ENCODE measurements at regions not wholly inside any gene's neighbourhood (a gene's known extent, or its start where the extent isn't known, plus 50 kb on each side); places are given as distances from the start of the nearest gene placed in this dataset.
"Not testable (repeated sequence)": the region's sequence is repeated elsewhere in the genome, so short reads cannot be mapped to it uniquely, and the experiment has no call there.

- DNase-seq (ENCODE audit: low read depth); in situ Hi-C loops (cut with HindIII; ENCODE audit: low pct_unique_long_range_greater_than_20kb, low sequenced_read_pairs): not testable (repeated sequence)
These were observed 139.3 kb upstream of the PLGLB2 start for GRCh38 chr2:87608377-87609166.

- DNase-seq (ENCODE audit: low read depth); in situ Hi-C loops (cut with HindIII; ENCODE audit: low pct_unique_long_range_greater_than_20kb, low sequenced_read_pairs): not testable (repeated sequence)
These were observed 136.9 kb upstream of the PLGLB2 start for GRCh38 chr2:87610974-87611373.

GRCh38 chr2:87611416-87611815 is 136.5 kb upstream of the PLGLB2 start:
- in situ Hi-C loops (cut with HindIII; ENCODE audit: low pct_unique_long_range_greater_than_20kb, low sequenced_read_pairs); DNase-seq (ENCODE audit: low read depth): not testable (repeated sequence)

- in situ Hi-C loops (cut with HindIII; ENCODE audit: low pct_unique_long_range_greater_than_20kb, low sequenced_read_pairs); DNase-seq (ENCODE audit: low read depth): not testable (repeated sequence)
These were observed 135.9 kb upstream of the PLGLB2 start for GRCh38 chr2:87611956-87612355.

- DNase-seq (ENCODE audit: low read depth); in situ Hi-C loops (cut with HindIII; ENCODE audit: low pct_unique_long_range_greater_than_20kb, low sequenced_read_pairs): not testable (repeated sequence)
These were observed 133.0 kb upstream of the PLGLB2 start for GRCh38 chr2:87614829-87615434.

GRCh38 chr2:87619121-87619520 is 128.8 kb upstream of the PLGLB2 start:
- in situ Hi-C loops (cut with HindIII; ENCODE audit: low pct_unique_long_range_greater_than_20kb, low sequenced_read_pairs); DNase-seq (ENCODE audit: low read depth): not testable (repeated sequence)

- DNase-seq (ENCODE audit: low read depth); in situ Hi-C loops (cut with HindIII; ENCODE audit: low pct_unique_long_range_greater_than_20kb, low sequenced_read_pairs): not testable (repeated sequence)
These were observed 126.7 kb upstream of the PLGLB2 start for GRCh38 chr2:87621139-87621538.

- in situ Hi-C loops (cut with HindIII; ENCODE audit: low pct_unique_long_range_greater_than_20kb, low sequenced_read_pairs); DNase-seq (ENCODE audit: low read depth): not testable (repeated sequence)
These were observed 125.2 kb upstream of the PLGLB2 start for GRCh38 chr2:87622720-87623119.

- peak; percentile 93 for DNase-seq (ENCODE audit: low read depth)
- in situ Hi-C loops (cut with HindIII; ENCODE audit: low pct_unique_long_range_greater_than_20kb, low sequenced_read_pairs): not testable (repeated sequence)
These were observed 118.1 kb upstream of the PLGLB2 start for GRCh38 chr2:87629491-87630458.

GRCh38 chr2:87630892-87631291 is 117.0 kb upstream of the PLGLB2 start:
- in situ Hi-C loops (cut with HindIII; ENCODE audit: low pct_unique_long_range_greater_than_20kb, low sequenced_read_pairs); DNase-seq (ENCODE audit: low read depth): not testable (repeated sequence)

GRCh38 chr2:87631402-87631801 is 116.5 kb upstream of the PLGLB2 start:
- in situ Hi-C loops (cut with HindIII; ENCODE audit: low pct_unique_long_range_greater_than_20kb, low sequenced_read_pairs); DNase-seq (ENCODE audit: low read depth): not testable (repeated sequence)

GRCh38 chr2:87633287-87633963 is 114.5 kb upstream of the PLGLB2 start:
- DNase-seq (ENCODE audit: low read depth); in situ Hi-C loops (cut with HindIII; ENCODE audit: low pct_unique_long_range_greater_than_20kb, low sequenced_read_pairs): not testable (repeated sequence)

- in situ Hi-C loops (cut with HindIII; ENCODE audit: low pct_unique_long_range_greater_than_20kb, low sequenced_read_pairs); DNase-seq (ENCODE audit: low read depth): not testable (repeated sequence)
These were observed 113.8 kb upstream of the PLGLB2 start for GRCh38 chr2:87634106-87634505.

GRCh38 chr2:87634971-87635650 is 112.8 kb upstream of the PLGLB2 start:
- peak; percentile 33 for DNase-seq (ENCODE audit: low read depth)
- in situ Hi-C loops (cut with HindIII; ENCODE audit: low pct_unique_long_range_greater_than_20kb, low sequenced_read_pairs): not testable (repeated sequence)

- DNase-seq (ENCODE audit: low read depth); in situ Hi-C loops (cut with HindIII; ENCODE audit: low pct_unique_long_range_greater_than_20kb, low sequenced_read_pairs): not testable (repeated sequence)
These were observed 111.6 kb upstream of the PLGLB2 start for GRCh38 chr2:87636246-87636645.

- in situ Hi-C loops (cut with HindIII; ENCODE audit: low pct_unique_long_range_greater_than_20kb, low sequenced_read_pairs); DNase-seq (ENCODE audit: low read depth): not testable (repeated sequence)
These were observed 111.2 kb upstream of the PLGLB2 start for GRCh38 chr2:87636735-87637134.

- in situ Hi-C loops (cut with HindIII; ENCODE audit: low pct_unique_long_range_greater_than_20kb, low sequenced_read_pairs); DNase-seq (ENCODE audit: low read depth): not testable (repeated sequence)
These were observed 110.5 kb upstream of the PLGLB2 start for GRCh38 chr2:87637249-87637990.

Data from Caki2 (cell line).